Epithelial cell of prostate (primary cell): ENCODE measurements at regions not wholly inside any gene's neighbourhood (a gene's known extent, or its start where the extent isn't known, plus 50 kb on each side); places are given as distances from the start of the nearest gene placed in this dataset.

Experiments
- DNase-seq: peaks from one replicate; pipeline ENCODE4 v3.0.0-alpha.2; 2011; ENCODE audit warnings: low read depth, low spot score
- H3K27ac ChIP-seq: fragments of 450-650 bp; 2 replicates; pipeline ENCODE4 v1.5.1; 2017; ENCODE audit warnings: mild to moderate bottlenecking

DNA sequence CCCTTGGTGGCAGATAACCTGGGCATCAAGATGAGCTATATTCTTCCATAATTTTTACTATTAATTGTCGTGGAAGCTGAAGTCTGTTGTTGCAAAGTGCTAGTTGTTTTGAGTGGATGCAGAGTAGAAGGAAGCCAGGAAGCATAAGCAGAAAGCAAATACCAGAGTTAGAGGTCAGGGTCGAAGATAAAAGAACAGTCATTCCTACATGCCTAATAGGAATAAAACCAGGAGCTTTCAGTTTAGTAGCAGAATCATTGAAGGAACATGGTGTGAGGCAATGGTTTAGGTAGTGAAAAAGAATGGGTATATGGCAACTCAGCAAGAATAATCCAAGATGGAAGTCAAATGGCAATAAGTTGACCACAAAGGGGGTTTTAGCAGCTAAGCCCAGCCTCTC is 121.6 kb upstream of the FST start:
- no peak for DNase-seq
- H3K27ac ChIP-seq, result peak overlapping the region; percentile 100

DNA sequence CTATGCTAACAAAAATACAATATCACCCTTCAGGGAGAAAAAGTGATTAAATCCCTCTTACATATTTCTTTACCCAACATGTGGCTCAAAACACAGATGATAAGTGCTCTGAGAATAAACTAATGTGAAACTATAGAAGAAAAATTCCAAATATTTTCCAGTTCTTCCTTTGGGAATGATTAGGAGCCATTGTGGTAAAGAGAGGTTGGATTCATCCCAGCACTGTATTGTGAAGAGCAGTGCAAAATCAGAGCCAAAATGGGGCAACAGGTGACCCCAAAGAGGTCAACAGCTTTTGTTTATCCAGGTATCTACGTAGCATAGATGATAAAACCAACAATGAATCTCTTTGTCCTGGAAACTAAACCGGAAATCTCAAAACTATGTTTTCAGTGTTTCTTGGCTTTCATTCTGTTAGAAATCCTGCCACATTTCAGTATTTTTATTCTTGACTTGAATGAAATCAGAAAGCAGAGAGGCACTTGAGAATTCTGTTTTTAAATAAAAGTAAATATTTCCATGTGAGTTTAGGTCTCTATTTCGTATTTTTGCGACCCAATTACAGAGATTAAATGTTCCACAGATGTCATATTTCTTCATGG is 120.4 kb upstream of the FST start:
- DNase-seq, result no peak
- H3K27ac ChIP-seq, result peak overlapping the region; percentile 100

DNA sequence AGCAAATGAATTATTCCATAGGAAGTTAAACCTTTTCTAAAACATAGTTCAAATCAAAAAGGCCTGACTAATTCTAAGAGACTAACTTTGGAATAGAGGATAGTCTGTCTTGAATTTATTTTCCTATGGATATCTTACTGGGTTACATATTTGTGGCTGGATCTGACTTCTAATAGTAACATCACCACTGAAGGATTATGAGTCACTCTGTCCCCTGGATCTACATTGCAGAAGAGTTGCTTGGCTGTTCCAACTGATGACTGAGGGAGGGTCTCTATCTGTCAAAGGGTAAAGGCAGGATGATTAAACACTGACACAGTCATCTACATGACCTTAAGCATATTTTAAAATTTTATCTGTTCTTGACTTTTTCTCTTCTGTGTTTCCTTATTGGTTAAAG is 119.6 kb upstream of the FST start:
- DNase-seq, result peak; percentile 88
- H3K27ac ChIP-seq, result peak overlapping the region; percentile 100

DNA sequence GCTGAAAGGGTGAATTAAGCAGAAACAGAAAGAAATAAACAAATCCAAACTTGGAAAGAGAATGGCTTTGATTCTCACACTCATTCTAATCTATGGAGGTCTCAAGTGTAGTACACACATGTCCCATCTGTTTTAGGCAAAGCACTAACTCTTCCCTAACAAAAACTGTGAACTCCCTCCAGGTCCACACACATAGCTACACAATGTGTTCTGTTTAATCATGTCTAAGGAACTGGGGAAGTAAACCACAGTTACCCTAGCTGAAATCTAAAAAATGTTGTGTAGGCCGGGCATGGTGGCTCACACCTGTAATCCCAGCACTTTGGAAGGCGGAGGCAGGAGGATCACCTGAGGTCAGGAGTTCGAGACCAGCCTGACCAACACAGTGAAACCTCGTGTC is 118.7 kb upstream of the FST start:
- peak overlapping the region; percentile 100 for H3K27ac ChIP-seq
- no peak for DNase-seq

DNA sequence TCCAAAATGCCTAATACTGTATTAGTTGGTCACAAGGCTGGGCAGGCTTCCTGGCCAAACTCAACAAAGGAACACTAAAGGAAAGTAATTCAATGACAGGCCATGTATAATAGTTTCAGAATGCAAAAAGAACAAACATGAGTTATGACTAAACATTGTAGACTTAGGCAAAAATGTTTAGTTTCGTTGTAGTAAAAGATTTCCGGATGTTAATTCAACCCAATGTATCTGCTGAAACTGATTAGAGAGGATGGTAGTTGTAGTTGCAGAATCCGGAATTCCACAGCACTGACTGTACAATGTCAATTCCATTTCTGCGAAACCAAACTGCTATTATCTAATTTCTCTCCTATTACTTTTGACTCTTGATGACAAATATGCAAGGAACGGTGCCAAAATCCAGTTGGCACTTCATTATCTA is 117.9 kb upstream of the FST start:
- H3K27ac ChIP-seq, result peak overlapping the region; percentile 100

DNA sequence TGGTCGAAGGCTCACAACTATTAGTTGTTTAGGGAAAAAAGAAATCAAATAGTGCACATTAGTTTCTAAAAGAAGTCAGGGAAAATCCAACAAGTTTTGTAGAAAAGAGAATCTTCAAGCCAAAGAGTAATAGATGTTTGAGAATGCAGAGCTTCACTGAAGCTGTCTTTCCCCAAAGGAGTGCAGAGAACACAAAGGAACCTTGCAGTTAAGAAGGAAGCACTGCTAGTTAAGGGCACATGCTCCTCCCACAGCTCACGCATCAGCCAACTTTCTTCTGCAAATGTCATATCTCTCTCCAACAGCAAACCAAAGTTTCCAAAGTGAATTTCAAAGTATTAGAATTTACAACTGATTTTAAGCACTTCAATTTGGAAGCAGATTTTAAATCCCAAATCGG is 116.4 kb upstream of the FST start:
- peak overlapping the region; percentile 100 for H3K27ac ChIP-seq
- DNase-seq, result no peak

More for the DNA sequence above, 117.9 kb upstream of the FST start:
- peak; percentile 98 for DNase-seq

DNA sequence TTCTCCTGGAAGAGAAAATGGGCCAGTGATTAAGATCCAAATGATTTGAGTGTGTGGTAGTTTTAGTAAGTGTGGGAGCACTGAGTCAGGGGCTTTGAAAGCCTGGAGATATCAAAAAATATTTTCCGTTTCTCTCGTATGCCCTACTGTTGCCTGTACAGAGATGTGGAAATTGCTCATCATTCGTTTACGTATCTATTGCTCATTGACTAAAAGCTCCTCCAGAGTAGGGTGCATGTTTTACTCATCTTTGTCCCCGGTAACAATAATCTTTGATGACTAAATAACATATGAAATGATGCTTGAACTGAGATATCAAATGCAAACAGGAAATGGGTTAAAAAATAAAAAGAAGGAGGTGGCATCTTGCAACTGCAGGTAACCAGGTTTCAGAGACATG is 114.2 kb upstream of the FST start:
- peak overlapping the region; percentile 100 for H3K27ac ChIP-seq
- DNase-seq, result peak; percentile 83

DNA sequence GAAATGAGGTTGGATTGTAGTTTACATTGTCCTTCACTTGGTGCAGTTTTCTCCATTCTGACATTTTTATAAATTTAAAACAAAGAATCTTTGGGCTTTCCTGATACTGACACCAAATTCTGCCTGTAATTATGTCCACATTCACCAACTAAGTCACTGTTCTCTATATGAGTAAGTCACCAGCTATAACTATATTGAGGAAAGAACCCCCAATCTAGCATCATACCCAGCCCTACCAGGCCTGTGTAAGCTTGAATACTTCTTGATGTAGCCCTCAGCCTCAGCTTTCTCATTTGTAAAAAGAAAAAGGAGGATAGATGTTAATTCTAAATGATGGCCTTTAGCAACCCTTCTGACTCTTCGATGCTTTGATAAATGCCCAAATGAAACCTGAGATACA is 112.7 kb upstream of the FST start:
- DNase-seq, result no peak
- peak overlapping the region; percentile 100 for H3K27ac ChIP-seq

DNA sequence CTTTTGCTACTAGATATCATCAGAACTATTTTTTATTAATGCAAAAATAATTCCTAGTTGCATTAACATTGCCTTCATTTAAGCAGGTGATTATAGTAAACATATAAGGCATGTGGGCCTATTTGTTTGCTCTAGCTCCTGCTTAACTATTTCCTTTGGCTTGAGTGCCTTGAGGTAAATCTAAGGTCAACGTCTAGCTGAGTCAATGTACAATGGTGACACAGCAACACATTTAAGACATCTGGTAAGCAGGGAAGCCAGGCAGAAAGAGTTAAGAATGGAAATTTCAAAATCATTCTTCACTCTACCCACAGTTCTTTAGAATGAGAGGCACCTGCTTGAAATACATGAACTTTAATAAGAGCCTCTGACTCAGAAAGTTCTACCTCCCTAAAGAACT is 111.9 kb upstream of the FST start:
- H3K27ac ChIP-seq, result peak overlapping the region; percentile 100
- DNase-seq, result no peak

DNA sequence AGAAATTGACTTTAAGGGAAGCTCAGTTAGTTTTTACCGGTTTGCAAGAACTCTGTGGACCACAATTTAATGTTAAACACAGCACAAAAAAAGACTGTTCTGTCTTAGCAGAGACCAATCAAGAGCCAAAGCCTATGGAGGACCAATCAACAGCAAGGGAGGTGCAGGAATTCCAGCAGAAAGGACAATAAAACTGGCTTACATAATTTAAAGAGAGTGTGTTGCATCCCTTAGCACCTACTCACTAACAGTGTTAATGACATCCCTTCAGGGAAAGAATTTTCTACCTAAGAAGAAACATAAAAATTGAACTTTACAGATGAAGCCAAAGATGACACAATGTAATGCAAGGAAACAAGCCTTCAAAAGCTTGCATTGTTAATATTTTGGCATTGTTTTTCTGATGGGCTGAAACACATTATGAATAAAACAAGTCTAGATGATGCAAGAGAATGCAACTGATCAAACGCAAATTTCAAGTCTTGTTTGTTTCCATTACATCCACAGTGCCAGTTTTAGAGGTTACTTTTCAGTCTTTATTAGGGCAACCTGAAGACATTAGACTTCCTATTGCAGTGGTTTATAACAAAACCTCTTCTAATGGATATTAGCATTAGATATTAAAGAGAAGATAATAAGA is 111.3 kb upstream of the FST start:
- DNase-seq, result no peak
- H3K27ac ChIP-seq, result peak overlapping the region; percentile 100

DNA sequence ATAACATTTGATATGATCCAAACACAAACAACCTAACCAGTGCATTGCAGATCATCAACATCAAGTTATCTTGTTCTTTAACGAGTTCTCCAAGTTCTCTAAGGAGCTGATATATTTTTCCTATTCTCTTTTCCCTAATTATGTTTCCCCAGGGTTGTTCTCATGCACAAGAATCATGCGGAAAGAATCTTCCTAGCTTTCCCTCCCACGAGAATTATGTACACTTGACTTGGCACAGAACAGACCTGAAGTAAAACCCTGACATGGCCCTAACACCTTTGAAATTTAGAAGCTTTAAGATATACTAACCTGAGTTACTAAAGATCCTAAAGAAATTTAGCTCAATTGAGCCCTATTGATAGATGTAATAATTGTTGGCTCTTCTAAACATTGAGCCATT is 110.7 kb upstream of the FST start:
- peak overlapping the region; percentile 100 for H3K27ac ChIP-seq

DNA sequence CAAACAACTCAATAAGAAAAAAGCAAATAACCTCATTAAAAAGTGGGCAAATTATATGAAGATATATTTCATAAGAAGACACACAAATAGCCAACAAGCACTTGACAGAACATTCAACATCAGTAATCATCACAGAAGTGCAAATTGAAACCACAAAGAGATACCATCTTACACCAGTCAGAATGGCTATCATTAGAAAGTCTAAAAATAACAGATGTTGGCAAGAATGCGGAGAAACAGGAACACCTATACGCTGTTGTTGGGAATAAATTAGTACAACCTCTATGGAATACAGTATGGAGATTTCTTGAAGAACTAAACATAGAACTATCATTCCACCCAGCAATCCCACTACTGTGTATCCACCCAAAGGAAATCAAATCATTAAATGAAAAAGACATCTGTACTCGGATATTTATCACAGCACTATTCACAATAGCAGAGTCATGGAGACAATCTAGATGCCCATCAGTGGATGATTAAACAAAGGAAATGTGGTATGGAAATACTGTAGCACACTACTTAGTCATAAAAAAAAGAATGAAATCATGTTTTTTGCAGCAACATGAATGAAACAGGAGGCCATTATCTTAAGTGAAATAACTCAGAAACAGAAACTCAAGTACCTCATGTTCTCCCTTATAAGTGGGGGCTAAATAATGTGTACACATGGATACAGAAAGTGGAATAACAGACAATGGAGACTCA is 106.8 kb upstream of the FST start:
- DNase-seq, result no peak
- peak overlapping the region; percentile 55 for H3K27ac ChIP-seq

More for the DNA sequence above, 110.7 kb upstream of the FST start:
- no peak for DNase-seq

DNA sequence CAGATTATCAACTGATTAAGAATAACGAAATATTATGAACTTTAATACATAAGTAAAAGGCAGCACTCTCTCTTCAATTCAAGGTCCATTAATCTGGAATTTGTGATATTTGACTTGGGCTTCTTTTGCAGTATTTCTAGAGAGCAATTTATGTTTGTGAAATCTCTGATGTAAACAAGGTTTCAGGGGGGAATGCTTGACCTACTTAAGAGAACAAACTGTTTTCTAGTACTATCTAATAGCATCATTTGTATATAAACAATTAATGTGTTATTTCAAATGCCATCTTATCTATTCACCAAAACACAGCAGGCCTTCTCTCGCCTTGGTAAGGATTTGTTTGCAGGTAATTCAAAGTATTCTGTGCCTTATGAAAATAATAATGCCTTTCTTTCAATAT is 103.6 kb upstream of the FST start:
- no peak for DNase-seq
- H3K27ac ChIP-seq, result peak overlapping the region; percentile 76

DNA sequence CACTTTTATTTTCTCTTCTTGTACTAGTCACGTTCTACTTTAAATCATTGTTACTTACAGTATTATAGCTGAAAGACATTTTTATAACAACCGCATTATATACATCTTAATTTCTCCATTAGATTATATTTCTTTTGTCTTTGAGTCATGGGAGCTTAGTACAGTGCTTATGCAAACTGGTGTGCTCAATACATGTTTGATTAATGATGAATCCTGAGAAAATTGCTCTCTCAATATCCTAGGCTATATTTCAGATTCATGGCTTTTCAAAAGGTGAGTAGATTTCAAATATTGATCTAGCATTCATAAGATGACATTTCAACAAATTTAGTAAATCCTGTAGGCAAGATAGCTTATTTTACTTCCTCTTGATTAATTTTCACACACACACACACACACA is 102.2 kb upstream of the FST start:
- H3K27ac ChIP-seq, result peak overlapping the region; percentile 76
- no peak for DNase-seq

DNA sequence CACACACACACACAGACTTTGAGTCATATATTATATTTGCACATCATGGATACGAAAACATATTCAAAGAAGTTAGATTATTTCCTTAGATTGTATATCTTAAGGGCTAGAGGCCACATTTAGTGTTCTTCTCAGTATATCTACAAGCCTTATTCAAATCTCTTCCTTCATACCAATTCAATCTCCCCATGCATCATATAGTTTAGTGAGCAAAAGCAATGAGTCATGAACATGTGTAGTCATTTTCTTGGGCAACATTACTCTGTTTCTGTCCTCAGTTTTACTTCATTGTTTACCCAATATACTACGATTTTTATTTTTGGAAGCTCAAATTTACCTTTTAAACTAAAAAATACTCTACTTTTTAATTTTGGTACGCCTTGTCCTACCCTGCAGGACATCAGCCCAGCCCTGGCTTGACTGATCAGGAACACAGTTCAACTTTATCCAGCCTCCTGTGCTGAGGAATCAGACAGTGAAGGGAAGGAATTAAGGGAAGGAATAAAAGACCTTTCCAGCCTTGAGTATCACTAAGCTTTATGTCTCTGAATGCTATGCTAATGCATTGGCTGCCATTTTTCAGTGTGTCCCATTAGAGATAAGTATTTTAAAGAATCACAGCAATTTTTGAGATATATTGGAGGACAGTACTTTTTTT is 101.7 kb upstream of the FST start:
- H3K27ac ChIP-seq, result peak overlapping the region; percentile 76
- DNase-seq, result no peak

DNA sequence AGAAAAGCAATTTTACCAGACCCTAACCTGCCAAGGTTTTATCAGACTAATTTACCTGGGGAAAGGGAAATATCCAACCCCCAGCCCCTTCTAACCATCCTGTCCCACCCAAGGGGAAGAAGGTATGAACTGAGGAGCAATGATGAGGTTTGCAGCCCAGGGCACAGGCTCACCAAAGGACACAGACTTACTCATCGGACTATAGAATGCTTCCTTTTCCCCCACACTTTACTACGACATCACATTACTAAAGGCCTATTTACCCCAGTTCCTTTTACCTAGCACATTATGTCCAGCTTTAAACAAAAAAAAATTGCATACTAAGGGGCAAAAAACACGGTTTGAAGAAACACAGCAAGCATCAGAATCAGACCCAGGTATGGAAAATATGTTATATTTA is 94.1 kb upstream of the FST start:
- no peak for DNase-seq
- H3K27ac ChIP-seq, result peak overlapping the region; percentile 44

DNA sequence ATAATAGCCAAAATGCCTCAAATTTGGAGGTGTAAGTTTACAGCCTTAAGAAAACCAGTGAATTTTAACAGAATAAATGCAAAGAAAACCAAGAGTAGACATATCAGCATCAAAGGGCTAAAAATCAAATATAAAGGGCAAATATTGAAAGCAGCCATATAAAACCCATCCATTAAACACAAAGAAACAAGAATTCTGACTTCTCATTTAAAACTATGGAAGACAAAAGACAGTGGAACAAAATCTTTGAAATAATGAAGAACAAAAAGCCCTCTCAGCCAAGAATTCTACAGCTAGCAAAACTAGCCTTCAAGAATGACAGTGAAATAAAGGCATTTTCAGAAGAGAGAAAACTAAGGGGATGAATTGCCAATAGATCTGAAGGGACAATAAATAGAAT is 91.3 kb upstream of the FST start:
- no peak overlapping the region for H3K27ac ChIP-seq
- DNase-seq, result no peak

DNA sequence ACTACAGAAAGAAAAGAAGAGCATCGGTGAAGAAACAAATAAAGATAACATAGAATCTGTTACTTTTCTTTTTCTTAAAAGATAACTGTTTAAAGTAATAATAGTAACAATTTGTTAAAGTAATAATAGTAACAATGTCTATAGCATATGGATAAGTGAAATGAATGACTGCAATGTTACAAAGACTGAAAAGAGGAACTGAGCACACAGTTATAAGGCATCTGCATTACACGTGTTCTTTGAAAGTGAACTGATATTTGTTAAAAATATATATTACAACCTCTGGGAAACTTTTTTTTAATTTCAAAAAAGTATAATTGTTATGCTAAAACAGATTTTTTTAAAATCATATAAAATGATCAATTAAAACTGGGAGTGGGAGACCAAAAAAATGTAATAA is 88.4 kb upstream of the FST start:
- H3K27ac ChIP-seq, result peak overlapping the region; percentile 53
- no peak for DNase-seq

DNA sequence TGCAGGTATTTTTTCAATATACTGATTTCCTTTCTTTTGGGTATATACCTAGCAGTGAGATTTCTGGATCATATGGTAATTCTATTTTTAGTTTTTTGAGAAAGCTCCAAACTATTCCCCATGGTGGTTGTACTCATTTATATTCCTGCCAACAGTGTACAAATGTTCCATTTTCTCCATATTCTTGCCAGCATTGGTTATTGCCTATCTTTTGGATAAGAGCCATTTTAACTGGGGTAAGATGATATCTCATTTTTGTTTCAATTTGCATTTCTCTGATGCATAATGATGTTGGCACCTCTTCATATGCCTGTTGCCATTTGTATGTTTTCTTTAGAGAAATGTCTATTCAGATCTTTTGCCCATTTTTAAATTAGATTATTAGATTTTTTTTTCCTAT is 85.6 kb upstream of the FST start:
- DNase-seq, result no peak
- H3K27ac ChIP-seq, result no peak overlapping the region

DNA sequence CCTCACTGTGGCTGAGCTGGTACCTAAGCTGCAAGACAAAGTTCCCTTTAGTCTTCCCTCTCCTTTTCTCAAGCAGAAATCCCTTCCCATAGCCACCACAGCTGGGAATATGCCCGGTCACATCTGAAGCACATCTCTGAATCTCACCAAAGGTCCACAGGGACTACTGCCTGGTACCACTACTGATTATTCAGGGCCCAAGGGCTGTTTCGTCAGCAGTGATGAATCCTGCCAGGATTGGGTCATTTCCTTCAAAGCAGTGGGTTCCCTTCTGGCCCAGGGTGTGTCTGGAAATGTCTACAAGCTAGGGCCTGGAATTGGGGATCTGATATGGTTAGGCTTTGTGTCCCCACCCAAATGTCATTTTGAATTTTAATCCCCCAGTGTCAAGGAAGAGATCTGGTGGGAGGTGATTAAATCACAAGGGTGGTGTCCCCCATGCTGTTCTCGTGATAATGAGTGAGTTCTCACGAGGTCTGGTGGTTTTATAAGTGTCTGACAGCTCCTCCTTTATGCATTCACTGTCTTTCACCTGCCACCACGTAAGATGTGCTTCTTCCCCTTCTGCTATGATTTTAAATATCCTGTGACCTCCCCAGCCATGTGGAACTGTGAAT is 83.2 kb upstream of the FST start:
- peak overlapping the region; percentile 48 for H3K27ac ChIP-seq
- no peak for DNase-seq

DNA sequence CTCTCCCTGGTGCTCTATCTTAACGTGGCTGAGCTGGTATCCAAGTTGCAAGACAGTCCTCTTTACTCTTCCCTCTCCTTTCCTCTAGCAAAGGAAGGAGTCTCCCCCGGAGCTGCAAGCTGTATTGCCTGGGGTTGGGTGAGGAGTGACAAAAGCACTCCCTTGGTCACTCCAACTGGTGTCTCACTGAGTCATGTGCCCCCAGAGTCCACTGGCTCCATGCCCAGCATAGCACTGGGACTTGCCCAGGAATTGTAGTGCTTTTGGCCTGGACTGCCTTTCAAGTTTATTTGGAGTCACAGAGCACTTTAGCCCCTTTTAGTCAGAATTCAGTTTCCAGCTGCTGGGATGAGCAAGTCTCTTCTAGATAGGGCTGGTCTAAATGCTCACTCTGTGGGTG is 82.6 kb upstream of the FST start:
- H3K27ac ChIP-seq, result peak overlapping the region; percentile 48
- no peak for DNase-seq
